Suppressor macrophage treated with lipopolysaccharide for 4 hours (primary cell): ENCODE measurements at regions not wholly inside any gene's neighbourhood (a gene's known extent, or its start where the extent isn't known, plus 50 kb on each side); places are given as distances from the start of the nearest gene placed in this dataset.

ENCODE experiments used
- DNase-seq: peaks from one replicate; pipeline ENCODE4 v3.0.0-alpha.2; 2020

GRCh38 chr13:112225429-112226090 is 150.6 kb upstream of the SPACA7 start:
- DNase-seq = no peak

GRCh38 chr13:112226320-112227002 is 149.7 kb upstream of the SPACA7 start:
- DNase-seq = no peak

- DNase-seq = no peak
Measured at GRCh38 chr13:112227031-112227430, 149.1 kb upstream of the SPACA7 start.

- no peak for DNase-seq
Measured at GRCh38 chr13:112229445-112229844, 146.7 kb upstream of the SPACA7 start.

- DNase-seq = no peak
Measured at GRCh38 chr13:112229992-112230872, 145.9 kb upstream of the SPACA7 start.

- no peak for DNase-seq
Measured at GRCh38 chr13:112231451-112232083, 144.6 kb upstream of the SPACA7 start.

GRCh38 chr13:112233256-112233655 is 142.9 kb upstream of the SPACA7 start:
- no peak for DNase-seq

GRCh38 chr13:112233716-112234115 is 142.4 kb upstream of the SPACA7 start:
- DNase-seq = no peak

- DNase-seq = no peak
Measured at GRCh38 chr13:112234131-112234875, 141.9 kb upstream of the SPACA7 start.

- DNase-seq = no peak
Measured at GRCh38 chr13:112236016-112236415, 140.1 kb upstream of the SPACA7 start.

- DNase-seq = no peak
Measured at GRCh38 chr13:112236539-112237197, 139.5 kb upstream of the SPACA7 start.

- no peak for DNase-seq
Measured at GRCh38 chr13:112238436-112238995, 137.6 kb upstream of the SPACA7 start.

- no peak for DNase-seq
Measured at GRCh38 chr13:112240076-112240475, 136.1 kb upstream of the SPACA7 start.

GRCh38 chr13:112241288-112241687 is 134.9 kb upstream of the SPACA7 start:
- no peak for DNase-seq

- no peak for DNase-seq
Measured at GRCh38 chr13:112242777-112243176, 133.4 kb upstream of the SPACA7 start.

GRCh38 chr13:112244061-112244460 is 132.1 kb upstream of the SPACA7 start:
- DNase-seq = no peak

GRCh38 chr13:112244495-112245177 is 131.5 kb upstream of the SPACA7 start:
- DNase-seq = no peak

GRCh38 chr13:112245179-112245724 is 130.9 kb upstream of the SPACA7 start:
- DNase-seq = no peak

- DNase-seq = no peak
Measured at GRCh38 chr13:112245989-112246388, 130.2 kb upstream of the SPACA7 start.

GRCh38 chr13:112246731-112247470 is 129.3 kb upstream of the SPACA7 start:
- DNase-seq = no peak
